ENCODE measurements at regions not wholly inside any gene's neighbourhood (a gene's known extent, or its start where the extent isn't known, plus 50 kb on each side); places are given as distances from the start of the nearest gene placed in this dataset.

DNA sequence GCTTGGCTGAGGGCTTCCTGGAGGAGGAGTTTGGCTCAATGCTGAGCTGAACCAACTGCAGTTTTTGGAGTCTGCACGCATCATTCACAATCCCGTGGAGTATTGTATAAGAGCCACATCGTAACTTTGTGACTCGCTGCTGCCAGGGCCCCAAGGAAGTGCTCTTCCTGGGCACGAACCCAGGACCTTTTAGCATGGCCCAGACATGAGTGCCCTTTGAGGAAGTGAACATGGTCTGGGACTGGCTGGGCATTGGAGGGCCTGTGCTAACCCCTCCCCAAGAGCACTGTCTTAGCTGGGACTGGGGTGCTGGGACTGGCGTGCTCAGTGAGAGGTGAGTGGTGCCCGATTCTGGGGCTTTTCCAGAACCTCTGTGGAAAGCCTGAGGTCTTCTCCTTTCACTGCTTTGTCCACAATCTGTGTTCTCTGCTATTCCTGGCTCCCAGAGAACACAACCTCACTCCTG, 88.6 kb downstream of the LIPG start:
- no peak overlapping the region for H3K27ac ChIP-seq (ENCODE audit: low read depth, low read length)
- H3K27me3 ChIP-seq (ENCODE audit: insufficient read depth, low read length): no peaks in the 10 kb centered on the region
- TF ChIP-seq, protein P1, sequence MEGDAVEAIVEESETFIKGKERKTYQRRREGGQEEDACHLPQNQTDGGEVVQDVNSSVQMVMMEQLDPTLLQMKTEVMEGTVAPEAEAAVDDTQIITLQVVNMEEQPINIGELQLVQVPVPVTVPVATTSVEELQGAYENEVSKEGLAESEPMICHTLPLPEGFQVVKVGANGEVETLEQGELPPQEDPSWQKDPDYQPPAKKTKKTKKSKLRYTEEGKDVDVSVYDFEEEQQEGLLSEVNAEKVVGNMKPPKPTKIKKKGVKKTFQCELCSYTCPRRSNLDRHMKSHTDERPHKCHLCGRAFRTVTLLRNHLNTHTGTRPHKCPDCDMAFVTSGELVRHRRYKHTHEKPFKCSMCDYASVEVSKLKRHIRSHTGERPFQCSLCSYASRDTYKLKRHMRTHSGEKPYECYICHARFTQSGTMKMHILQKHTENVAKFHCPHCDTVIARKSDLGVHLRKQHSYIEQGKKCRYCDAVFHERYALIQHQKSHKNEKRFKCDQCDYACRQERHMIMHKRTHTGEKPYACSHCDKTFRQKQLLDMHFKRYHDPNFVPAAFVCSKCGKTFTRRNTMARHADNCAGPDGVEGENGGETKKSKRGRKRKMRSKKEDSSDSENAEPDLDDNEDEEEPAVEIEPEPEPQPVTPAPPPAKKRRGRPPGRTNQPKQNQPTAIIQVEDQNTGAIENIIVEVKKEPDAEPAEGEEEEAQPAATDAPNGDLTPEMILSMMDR (IDR thresholded peaks at IDR 0.05; ENCODE audit: extremely low read depth, low read depth, low read length): no peak
- no peaks in the 10 kb centered on the region for H3K36me3 ChIP-seq (ENCODE audit: insufficient read depth, low read length)
- no peak overlapping the region for H2AFZ ChIP-seq (ENCODE audit: low read length)
- no peak overlapping the region for H3K4me3 ChIP-seq (ENCODE audit: insufficient read depth, low read length)
- no peaks in the 10 kb centered on the region for H3K9me3 ChIP-seq (ENCODE audit: low read depth, low read length)
- no peak overlapping the region for H3K4me2 ChIP-seq (ENCODE audit: insufficient read depth, low read length)
- no peaks in the 10 kb centered on the region for H3K79me2 ChIP-seq (ENCODE audit: insufficient read depth, low read length)
- peaks cover 24% of the 10 kb centered on the region for H3K4me1 ChIP-seq (ENCODE audit: insufficient read depth, low read length)
- DNase-seq (ENCODE audit: insufficient read length, low spot score, missing footprints): peak; percentile 69
- H4K20me1 ChIP-seq (ENCODE audit: insufficient read depth, low read length): no peaks in the 10 kb centered on the region

DNA sequence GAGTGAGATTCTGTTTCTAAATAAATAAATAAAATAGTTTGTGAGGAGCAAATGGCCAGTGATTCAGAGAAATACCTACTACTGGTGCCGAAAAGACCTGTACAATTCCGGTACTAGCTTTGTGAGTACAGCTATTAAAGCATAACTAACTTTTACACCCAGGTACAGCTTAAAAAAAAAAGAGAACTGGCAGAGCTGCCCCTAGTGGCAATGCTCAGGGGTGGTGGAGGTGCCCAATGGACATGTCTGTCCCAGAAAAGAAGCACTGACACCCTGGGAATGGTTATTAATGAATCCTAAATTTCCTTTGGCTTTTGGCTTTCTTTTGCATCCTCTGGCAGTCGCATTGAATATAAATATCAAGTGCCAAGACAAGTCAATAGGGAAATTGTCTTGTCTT, 87.0 kb downstream of the LIPG start:
- H3K4me2 ChIP-seq (ENCODE audit: insufficient read depth, low read length): no peak overlapping the region
- H3K4me3 ChIP-seq (ENCODE audit: insufficient read depth, low read length): no peak overlapping the region

More for the DNA sequence above, 87.0 kb downstream of the LIPG start:
- H3K27ac ChIP-seq (ENCODE audit: low read depth, low read length): no peak overlapping the region
- peaks cover 24% of the 10 kb centered on the region for H3K4me1 ChIP-seq (ENCODE audit: insufficient read depth, low read length)
- no peaks in the 10 kb centered on the region for H3K36me3 ChIP-seq (ENCODE audit: insufficient read depth, low read length)
- H3K9me3 ChIP-seq (ENCODE audit: low read depth, low read length): no peaks in the 10 kb centered on the region
- TF ChIP-seq, protein P1 (IDR thresholded peaks at IDR 0.05; ENCODE audit: extremely low read depth, low read depth, low read length): peak; percentile 25
- H3K79me2 ChIP-seq (ENCODE audit: insufficient read depth, low read length): no peaks in the 10 kb centered on the region
- DNase-seq (ENCODE audit: insufficient read length, low spot score, missing footprints): no peak
- no peaks in the 10 kb centered on the region for H4K20me1 ChIP-seq (ENCODE audit: insufficient read depth, low read length)
- no peaks in the 10 kb centered on the region for H3K27me3 ChIP-seq (ENCODE audit: insufficient read depth, low read length)
- H2AFZ ChIP-seq (ENCODE audit: low read length): no peak overlapping the region
